ENCODE measurements at regions not wholly inside any gene's neighbourhood (a gene's known extent, or its start where the extent isn't known, plus 50 kb on each side); places are given as distances from the start of the nearest gene placed in this dataset.

DNA sequence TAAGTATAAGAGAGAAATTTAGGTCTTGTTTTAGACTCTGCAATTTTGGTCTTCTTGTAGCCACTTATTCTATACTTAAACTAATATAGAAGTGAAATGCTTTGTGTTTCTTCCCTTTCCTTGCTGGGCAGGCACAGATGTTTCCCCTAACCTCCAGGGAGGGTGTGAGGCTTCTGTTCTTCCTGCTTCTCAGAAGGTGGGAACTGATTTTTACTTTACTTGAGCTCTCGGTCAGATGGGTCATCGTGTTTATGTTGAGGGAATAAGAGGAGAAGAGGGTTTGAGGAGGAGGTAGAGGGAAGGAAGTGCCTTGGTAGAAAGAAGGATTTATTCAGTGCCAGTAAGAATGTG is 92.5 kb upstream of the CXCR4 start:
- TF ChIP-seq CTCF (IDR thresholded peaks at IDR 0.05; ENCODE audit: insufficient read depth, low read length) (no peak), POLR2AphosphoS5 (IDR thresholded peaks at IDR 0.05; ENCODE audit: low read depth) (no peak), REST (IDR thresholded peaks at IDR 0.05; ENCODE audit: insufficient replicate concordance, low read depth) (no peak), GABPA (IDR thresholded peaks at IDR 0.05; ENCODE audit: low read depth) (no peak), SPI1 (IDR thresholded peaks at IDR 0.05; ENCODE audit: borderline replicate concordance, low read depth) (no peak)
